IMR-90 (cell line): ENCODE measurements at regions not wholly inside any gene's neighbourhood (a gene's known extent, or its start where the extent isn't known, plus 50 kb on each side); places are given as distances from the start of the nearest gene placed in this dataset.

Experiments
- BHLHE40 ChIP-seq: fragments of 150-350 bp; IDR thresholded peaks from 2 replicates; pipeline ENCODE4 v1.6.1; 2016; ENCODE audit warnings: mild to moderate bottlenecking, low read depth, low read length
- CEBPB ChIP-seq: IDR thresholded peaks from 2 replicates; pipeline ENCODE4 v1.6.1; 2012; ENCODE audit warnings: low read depth, low read length, improper control_type of control experiment
- CHD1 ChIP-seq: IDR thresholded peaks from 2 replicates; pipeline ENCODE4 v1.6.1; 2012; ENCODE audit warnings: low read depth, low read length, improper control_type of control experiment
- CTCF ChIP-seq: conservative IDR thresholded peaks from 2 replicates; pipeline ENCODE4 v1.5.1; 2012; ENCODE audit warnings: mild to moderate bottlenecking, low read depth, low read length, improper control_type of control experiment
- ELK1 ChIP-seq: fragments of 150-350 bp; IDR thresholded peaks from 2 replicates; pipeline ENCODE4 v1.6.1; 2016; ENCODE audit warnings: low read depth, mild to moderate bottlenecking, low read length, moderate library complexity, borderline replicate concordance
- MAZ ChIP-seq: IDR thresholded peaks from 2 replicates; pipeline ENCODE4 v1.6.1; 2012; ENCODE audit warnings: low read depth, mild to moderate bottlenecking, low read length, improper control_type of control experiment, moderate library complexity, borderline replicate concordance
- MXI1 ChIP-seq: IDR thresholded peaks from 2 replicates; pipeline ENCODE4 v1.6.1; 2012; ENCODE audit warnings: low read depth, mild to moderate bottlenecking, low read length, moderate library complexity, borderline replicate concordance
- NFE2L2 ChIP-seq: fragments of 150-350 bp; IDR thresholded peaks from 2 replicates; pipeline ENCODE4 v1.6.1; 2016; ENCODE audit warnings: low read depth, mild to moderate bottlenecking, low read length
- POLR2A ChIP-seq: IDR thresholded peaks from 2 replicates; pipeline ENCODE4 v1.6.1; 2012; ENCODE audit warnings: mild to moderate bottlenecking, low read depth, low read length
- RAD21 ChIP-seq: IDR thresholded peaks from 2 replicates; pipeline ENCODE4 v1.6.1; 2012; ENCODE audit warnings: low read length, improper control_type of control experiment
- RFX5 ChIP-seq: IDR thresholded peaks from 2 replicates; pipeline ENCODE4 v1.8.0; 2012; ENCODE audit warnings: low read depth, mild to moderate bottlenecking, low read length, moderate library complexity
- SMC3 ChIP-seq: fragments of 150-350 bp; IDR thresholded peaks from 2 replicates; pipeline ENCODE4 v1.6.1; 2016; ENCODE audit warnings: low read depth, mild to moderate bottlenecking, antibody characterized with exemption, low read length, moderate library complexity

DNA sequence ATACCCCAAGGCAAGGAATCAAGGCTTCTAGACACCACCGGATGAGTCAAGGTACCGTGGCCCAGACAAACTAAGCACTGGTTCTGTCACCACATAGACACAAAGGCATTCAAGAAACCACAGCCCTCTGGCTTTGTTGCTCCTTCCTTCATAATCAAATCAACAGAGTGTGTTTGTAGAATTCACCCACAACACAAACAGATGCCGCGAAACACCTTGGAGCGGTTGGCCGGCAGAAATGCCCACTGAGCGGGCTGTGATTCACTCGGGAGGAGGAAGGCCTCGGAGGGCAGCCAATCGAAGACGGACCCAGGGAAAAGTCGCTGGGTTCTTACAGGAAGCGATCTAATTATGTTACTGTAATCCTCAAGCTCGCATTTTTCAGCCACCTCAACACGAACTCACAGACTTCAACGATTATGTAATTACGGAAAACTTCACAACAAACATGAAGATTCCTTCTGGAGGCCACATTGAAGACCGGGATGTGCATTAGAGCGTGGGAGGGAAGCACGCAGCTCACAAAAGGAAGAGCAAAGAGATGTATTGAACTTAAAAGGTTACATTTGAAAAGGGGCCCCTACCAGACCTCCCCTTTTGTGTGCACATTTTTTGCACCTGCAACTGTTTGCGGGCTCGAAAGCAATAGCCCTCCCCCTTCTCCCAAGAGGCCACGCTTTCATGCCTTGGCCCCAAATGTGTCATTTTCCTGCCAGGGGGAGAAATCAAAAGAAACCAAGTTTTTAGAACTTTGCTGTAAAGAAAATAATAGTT, 184.7 kb upstream of the PREP start:
- no peak for TF ChIP-seq MAZ
- TF ChIP-seq CTCF: no peak
- TF ChIP-seq POLR2A: no peak
- TF ChIP-seq CHD1: no peak
- no peak for TF ChIP-seq SMC3
- TF ChIP-seq RFX5: no peak
- no peak for TF ChIP-seq RAD21
- no peak for TF ChIP-seq CEBPB
- no peak for TF ChIP-seq BHLHE40
- no peak for TF ChIP-seq NFE2L2
- TF ChIP-seq ELK1: no peak
- no peak for TF ChIP-seq MXI1
